Epithelial cell of esophagus (primary cell): ENCODE measurements at regions not wholly inside any gene's neighbourhood (a gene's known extent, or its start where the extent isn't known, plus 50 kb on each side); places are given as distances from the start of the nearest gene placed in this dataset.

Experiments used
- DNase-seq: peaks from one replicate; pipeline ENCODE4 v3.0.0; 2010; ENCODE audit warnings: low read depth
- H3K4me3 ChIP-seq: 2 replicates; pipeline ENCODE4 v1.5.1; 2011; ENCODE audit warnings: mild to moderate bottlenecking, low read length, control low read depth
- TF ChIP-seq, protein P1 (sequence below): IDR thresholded peaks from 2 replicates; pipeline ENCODE4 v1.5.1; 2011; ENCODE audit warnings: low read depth, mild to moderate bottlenecking, low read length, control low read depth, inconsistent platforms; ENCODE audit not compliant: insufficient read depth; ENCODE audit errors: missing control alignments

DNA sequence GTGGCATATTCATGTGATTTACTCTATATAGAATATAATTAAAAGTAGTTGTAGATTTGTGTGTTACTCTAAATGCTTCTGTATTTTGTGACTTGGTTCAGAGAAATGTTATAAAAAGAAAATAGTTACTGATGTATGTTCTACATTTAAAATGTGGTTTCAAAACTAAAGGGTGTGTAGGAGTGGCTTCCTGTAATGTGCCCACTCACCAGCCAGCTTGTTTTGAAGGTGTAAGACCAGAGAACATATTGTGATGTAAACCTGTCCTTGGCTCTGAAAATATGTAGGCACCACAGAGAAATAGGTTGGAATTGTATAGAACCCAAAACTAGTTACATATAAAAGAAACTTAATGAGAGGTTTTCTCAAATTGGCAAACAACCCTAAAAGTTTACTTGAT, 51.2 kb upstream of the ARRDC3 start:
- TF ChIP-seq, protein P1, sequence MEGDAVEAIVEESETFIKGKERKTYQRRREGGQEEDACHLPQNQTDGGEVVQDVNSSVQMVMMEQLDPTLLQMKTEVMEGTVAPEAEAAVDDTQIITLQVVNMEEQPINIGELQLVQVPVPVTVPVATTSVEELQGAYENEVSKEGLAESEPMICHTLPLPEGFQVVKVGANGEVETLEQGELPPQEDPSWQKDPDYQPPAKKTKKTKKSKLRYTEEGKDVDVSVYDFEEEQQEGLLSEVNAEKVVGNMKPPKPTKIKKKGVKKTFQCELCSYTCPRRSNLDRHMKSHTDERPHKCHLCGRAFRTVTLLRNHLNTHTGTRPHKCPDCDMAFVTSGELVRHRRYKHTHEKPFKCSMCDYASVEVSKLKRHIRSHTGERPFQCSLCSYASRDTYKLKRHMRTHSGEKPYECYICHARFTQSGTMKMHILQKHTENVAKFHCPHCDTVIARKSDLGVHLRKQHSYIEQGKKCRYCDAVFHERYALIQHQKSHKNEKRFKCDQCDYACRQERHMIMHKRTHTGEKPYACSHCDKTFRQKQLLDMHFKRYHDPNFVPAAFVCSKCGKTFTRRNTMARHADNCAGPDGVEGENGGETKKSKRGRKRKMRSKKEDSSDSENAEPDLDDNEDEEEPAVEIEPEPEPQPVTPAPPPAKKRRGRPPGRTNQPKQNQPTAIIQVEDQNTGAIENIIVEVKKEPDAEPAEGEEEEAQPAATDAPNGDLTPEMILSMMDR: no peak
- no peak overlapping the region for H3K4me3 ChIP-seq
- no peak for DNase-seq

DNA sequence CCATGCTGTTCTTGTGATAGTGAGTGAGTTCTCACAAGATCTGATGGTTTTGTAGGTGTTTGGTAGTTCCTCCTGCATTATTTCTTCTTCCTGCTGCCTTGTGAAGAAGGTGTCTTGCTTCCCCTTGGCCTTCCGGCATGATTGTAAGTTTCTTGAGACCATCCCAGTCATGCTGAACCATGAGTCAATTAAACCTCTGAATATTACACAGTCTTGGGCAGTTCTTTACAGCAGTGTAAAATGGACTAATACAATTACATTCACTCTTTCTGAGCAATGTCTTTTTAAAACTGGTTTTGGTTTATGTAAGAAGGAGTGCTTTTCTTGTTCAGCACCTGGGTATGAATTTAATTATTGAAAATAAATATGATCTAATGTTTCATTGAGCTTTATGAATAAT, 50.7 kb upstream of the ARRDC3 start:
- TF ChIP-seq, protein P1: no peak
- no peak for DNase-seq

More for the DNA sequence above, 50.7 kb upstream of the ARRDC3 start:
- no peak overlapping the region for H3K4me3 ChIP-seq
